ENCODE measurements at regions not wholly inside any gene's neighbourhood (a gene's known extent, or its start where the extent isn't known, plus 50 kb on each side); places are given as distances from the start of the nearest gene placed in this dataset.
A peak's percentile ranks its signal among the peaks of the same experiment; 100 is the strongest.

- TF ChIP-seq CTCF (conservative IDR thresholded peaks at IDR 0.05 in 1 of 2, IDR thresholded peaks at IDR 0.05 in 1 of 2; ENCODE audit: low read depth in 1 of 2, low read length in 2 of 2) (no peak), EZH2 (IDR thresholded peaks at IDR 0.05; ENCODE audit: low read length, missing control alignments) (no peak)
- no peaks in the 10 kb centered on the region for H3K79me2 ChIP-seq (ENCODE audit: control insufficient read depth, insufficient read depth, low read length)
Measured at GRCh38 chr5:91691592-91691991, 308.5 kb upstream of the ARRDC3 start.

GRCh38 chr5:91690921-91691320 lies 307.8 kb upstream of the ARRDC3 start:
- H2AFZ ChIP-seq (ENCODE audit: low read length), result no peak overlapping the region
- no peaks in the 10 kb centered on the region for H3K79me2 ChIP-seq (ENCODE audit: control insufficient read depth, insufficient read depth, low read length)
- TF ChIP-seq CTCF (conservative IDR thresholded peaks at IDR 0.05 in 1 of 2, IDR thresholded peaks at IDR 0.05 in 1 of 2; ENCODE audit: low read depth in 1 of 2, low read length in 2 of 2) (no peak), EZH2 (IDR thresholded peaks at IDR 0.05; ENCODE audit: low read length, missing control alignments) (no peak)
- H3K4me2 ChIP-seq (ENCODE audit: extremely low read depth, insufficient read depth, low read length), result no peak overlapping the region
- DNase-seq (ENCODE audit: low read depth in 2 of 2), result peak in 1 of 2 donors; percentile 11
- H3K27ac ChIP-seq (ENCODE audit: insufficient read depth, low read length), result no peak overlapping the region
- no peak overlapping the region for H3K9ac ChIP-seq (ENCODE audit: insufficient read depth, low read length)
- H3K4me3 ChIP-seq (replicated peaks in 1 of 4; ENCODE audit: control extremely low read depth in 1 of 4, insufficient read depth in 1 of 4, low read depth in 3 of 4, low read length in 4 of 4), result no peak overlapping the region
- H4K20me1 ChIP-seq (ENCODE audit: control insufficient read depth, extremely low read depth, insufficient read depth, low read length), result no peaks in the 10 kb centered on the region
- no peaks in the 10 kb centered on the region for H3K9me3 ChIP-seq (ENCODE audit: control insufficient read depth, insufficient read depth, low read depth, low read length)
- no peaks in the 10 kb centered on the region for H3K27me3 ChIP-seq (ENCODE audit: control insufficient read depth, insufficient read depth, low read length)
- no peaks in the 10 kb centered on the region for H3K4me1 ChIP-seq (ENCODE audit: control insufficient read depth, extremely low read depth, insufficient read depth, low read length)
- H3K36me3 ChIP-seq (ENCODE audit: control insufficient read depth, insufficient read depth, low read length), result no peaks in the 10 kb centered on the region

More at GRCh38 chr5:91691592-91691991, 308.5 kb upstream of the ARRDC3 start:
- Histone ChIP-seq H3K4me3 (replicated peaks in 1 of 4; ENCODE audit: control extremely low read depth in 1 of 4, insufficient read depth in 1 of 4, low read depth in 3 of 4, low read length in 4 of 4) (no peak overlapping the region), H3K4me1 (ENCODE audit: control insufficient read depth, extremely low read depth, insufficient read depth, low read length) (no peaks in the 10 kb centered on the region), H2AFZ (ENCODE audit: low read length) (no peak overlapping the region), H3K27ac (ENCODE audit: insufficient read depth, low read length) (no peak overlapping the region), H3K36me3 (ENCODE audit: control insufficient read depth, insufficient read depth, low read length) (no peaks in the 10 kb centered on the region), H4K20me1 (ENCODE audit: control insufficient read depth, extremely low read depth, insufficient read depth, low read length) (no peaks in the 10 kb centered on the region), H3K9me3 (ENCODE audit: control insufficient read depth, insufficient read depth, low read depth, low read length) (no peaks in the 10 kb centered on the region), H3K27me3 (ENCODE audit: control insufficient read depth, insufficient read depth, low read length) (no peaks in the 10 kb centered on the region), H3K9ac (ENCODE audit: insufficient read depth, low read length) (no peak overlapping the region), H3K4me2 (ENCODE audit: extremely low read depth, insufficient read depth, low read length) (no peak overlapping the region)
- DNase-seq (ENCODE audit: low read depth in 2 of 2), result no peak

GRCh38 chr5:91687430-91687829 lies 304.3 kb upstream of the ARRDC3 start:
- no peak overlapping the region for H2AFZ ChIP-seq (ENCODE audit: low read length)
- no peak overlapping the region for H3K4me3 ChIP-seq (replicated peaks in 1 of 4; ENCODE audit: control extremely low read depth in 1 of 4, insufficient read depth in 1 of 4, low read depth in 3 of 4, low read length in 4 of 4)
- no peak overlapping the region for H3K4me2 ChIP-seq (ENCODE audit: extremely low read depth, insufficient read depth, low read length)
- DNase-seq (ENCODE audit: low read depth in 2 of 2), result no peak
- no peak overlapping the region for H3K9ac ChIP-seq (ENCODE audit: insufficient read depth, low read length)
- H3K27ac ChIP-seq (ENCODE audit: insufficient read depth, low read length), result no peak overlapping the region
- no peaks in the 10 kb centered on the region for H4K20me1 ChIP-seq (ENCODE audit: control insufficient read depth, extremely low read depth, insufficient read depth, low read length)
- no peaks in the 10 kb centered on the region for H3K9me3 ChIP-seq (ENCODE audit: control insufficient read depth, insufficient read depth, low read depth, low read length)
- H3K79me2 ChIP-seq (ENCODE audit: control insufficient read depth, insufficient read depth, low read length), result no peaks in the 10 kb centered on the region
- H3K4me1 ChIP-seq (ENCODE audit: control insufficient read depth, extremely low read depth, insufficient read depth, low read length), result no peaks in the 10 kb centered on the region
- no peaks in the 10 kb centered on the region for H3K36me3 ChIP-seq (ENCODE audit: control insufficient read depth, insufficient read depth, low read length)
- TF ChIP-seq EZH2 (IDR thresholded peaks at IDR 0.05; ENCODE audit: low read length, missing control alignments), result no peak
- H3K27me3 ChIP-seq (ENCODE audit: control insufficient read depth, insufficient read depth, low read length), result no peaks in the 10 kb centered on the region

All from fibroblast of lung (primary cell).